C4-2B (cell line): ENCODE measurements at regions not wholly inside any gene's neighbourhood (a gene's known extent, or its start where the extent isn't known, plus 50 kb on each side); places are given as distances from the start of the nearest gene placed in this dataset.

Experiments
- ZFX ChIP-seq: fragments of 450-650 bp; IDR thresholded peaks from 2 replicates; pipeline ENCODE4 v1.6.1; 2017
- TF ChIP-seq, protein P1 (sequence below): fragments of 450-650 bp; conservative IDR thresholded peaks from 2 replicates; pipeline ENCODE4 v1.5.1; 2017; ENCODE audit warnings: mild to moderate bottlenecking

DNA sequence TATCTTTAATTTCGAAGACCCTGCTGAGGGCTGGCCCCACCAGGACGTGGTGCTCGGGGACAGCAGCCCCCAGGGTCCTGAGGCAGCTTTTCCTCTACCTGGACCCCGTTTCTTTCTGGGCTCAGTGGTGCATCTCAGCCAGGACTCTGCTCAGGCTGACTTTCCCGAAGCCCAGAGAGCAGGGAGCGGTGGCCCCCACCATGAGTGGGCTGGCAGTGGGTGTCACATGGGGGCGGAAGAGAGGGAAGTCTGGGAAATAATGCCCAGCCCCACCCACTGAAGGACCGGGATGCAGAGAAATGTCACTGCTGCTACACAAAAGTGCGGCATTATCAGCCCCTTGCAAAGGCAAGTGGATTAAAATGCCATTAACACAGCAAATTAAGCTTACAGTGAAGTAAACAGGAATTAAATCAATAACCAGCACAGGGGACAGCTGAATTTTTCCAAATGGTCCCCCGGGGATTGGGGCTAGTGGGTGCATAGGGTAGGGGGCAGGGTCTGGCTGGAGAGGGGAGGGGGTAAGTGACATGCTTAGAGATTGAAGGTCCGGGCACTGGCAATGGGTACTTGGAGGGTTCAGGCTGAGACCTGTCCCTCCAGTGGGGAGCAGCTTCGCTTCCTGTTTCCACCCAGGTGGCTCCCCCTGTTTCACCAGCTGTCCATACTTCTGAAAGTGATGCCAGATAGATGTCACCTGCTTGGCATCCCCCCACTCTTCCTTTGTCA lies 177.3 kb downstream of the URI1 start:
- TF ChIP-seq, protein P1, sequence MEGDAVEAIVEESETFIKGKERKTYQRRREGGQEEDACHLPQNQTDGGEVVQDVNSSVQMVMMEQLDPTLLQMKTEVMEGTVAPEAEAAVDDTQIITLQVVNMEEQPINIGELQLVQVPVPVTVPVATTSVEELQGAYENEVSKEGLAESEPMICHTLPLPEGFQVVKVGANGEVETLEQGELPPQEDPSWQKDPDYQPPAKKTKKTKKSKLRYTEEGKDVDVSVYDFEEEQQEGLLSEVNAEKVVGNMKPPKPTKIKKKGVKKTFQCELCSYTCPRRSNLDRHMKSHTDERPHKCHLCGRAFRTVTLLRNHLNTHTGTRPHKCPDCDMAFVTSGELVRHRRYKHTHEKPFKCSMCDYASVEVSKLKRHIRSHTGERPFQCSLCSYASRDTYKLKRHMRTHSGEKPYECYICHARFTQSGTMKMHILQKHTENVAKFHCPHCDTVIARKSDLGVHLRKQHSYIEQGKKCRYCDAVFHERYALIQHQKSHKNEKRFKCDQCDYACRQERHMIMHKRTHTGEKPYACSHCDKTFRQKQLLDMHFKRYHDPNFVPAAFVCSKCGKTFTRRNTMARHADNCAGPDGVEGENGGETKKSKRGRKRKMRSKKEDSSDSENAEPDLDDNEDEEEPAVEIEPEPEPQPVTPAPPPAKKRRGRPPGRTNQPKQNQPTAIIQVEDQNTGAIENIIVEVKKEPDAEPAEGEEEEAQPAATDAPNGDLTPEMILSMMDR = no peak
- TF ChIP-seq ZFX = no peak
